HepG2 (cell line): ENCODE measurements at regions not wholly inside any gene's neighbourhood (a gene's known extent, or its start where the extent isn't known, plus 50 kb on each side); places are given as distances from the start of the nearest gene placed in this dataset.

Experiments used
- ATAC-seq: fragments of 200-7000 bp; cut with Tn5 transposase; 3 replicates; pipeline ENCODE4 v1.9.1; 2020; ENCODE audit warnings: mild to moderate bottlenecking, moderate library complexity
- BruUV-seq: library from RNA; stranded (reverse); fragments of 400-500 nt; replicated peaks from 2 replicates; lab custom pipeline; 2021; lab: Mats Ljungman, UMichigan
- CTCF ChIA-PET: fragments of 300-600 bp; formaldehyde crosslinking; extraction: SDS; loops from one replicate; lab custom pipeline; 2021; ENCODE audit warnings: low total read pairs, inconsistent platforms, low intra/inter-chr PET ratio; lab: Yijun Ruan, JAX
- POLR2A ChIA-PET: fragments of 350-600 bp; sonication (Branson Sonifier 250); formaldehyde crosslinking; loops from one replicate; lab custom pipeline; 2020; ENCODE audit warnings: antibody characterized with exemption, inconsistent platforms; lab: Yijun Ruan, JAX
- DNase-seq: peaks from one replicate; pipeline ENCODE4 v3.0.0-alpha.2; 2015; ENCODE audit warnings: low spot score
- FAIRE-seq: peaks from 3 replicates; lab custom pipeline; 2011; peaks lifted over from hg19 to GRCh38; lab: Jason Lieb, UNC
- H2AFZ ChIP-seq: one replicate; pipeline ENCODE4 v1.6.1; 2011; ENCODE audit warnings: low read length, inconsistent platforms
- H3K27ac ChIP-seq: fragments of 300-600 bp; 3 replicates; pipeline ENCODE4 v1.8.0; 2011; ENCODE audit warnings: mixed run types, mild to moderate bottlenecking, mixed read lengths, low read length, inconsistent platforms; ENCODE audit not compliant: insufficient read depth; ENCODE audit errors: extremely low read length
- H3K27me3 ChIP-seq, 2 experiments: fragments of 200-600 bp in 1 of 2; 2 replicates in 1 of 2; 3 replicates in 1 of 2; pipeline versions ENCODE4 v1.6.0 to v1.8.0; 2011; ENCODE audit warnings: low read length in 2 of 2, mild to moderate bottlenecking in 2 of 2, moderate library complexity in 2 of 2, inconsistent platforms in 1 of 2; ENCODE audit not compliant: insufficient read depth in 2 of 2, control insufficient read depth in 1 of 2
- H3K36me3 ChIP-seq, 2 experiments: fragments of 200-600 bp in 1 of 2; replicated peaks in 1 of 2; 2 replicates in 1 of 2; 3 replicates in 1 of 2; pipeline versions ENCODE4 v1.5.1 to v1.8.0; 2011; ENCODE audit warnings: low read length in 2 of 2, inconsistent platforms in 1 of 2; ENCODE audit not compliant: insufficient read depth in 2 of 2, control insufficient read depth in 1 of 2
- H3K4me1 ChIP-seq: 2 replicates; pipeline ENCODE4 v1.5.1; 2012; ENCODE audit warnings: low read length, inconsistent platforms; ENCODE audit not compliant: insufficient read depth
- H3K4me2 ChIP-seq: 2 replicates; pipeline ENCODE4 v1.6.0; 2011; ENCODE audit warnings: low read depth, low read length, inconsistent platforms
- H3K4me3 ChIP-seq, 3 experiments: fragments of 200-600 bp in 1 of 3; sonication (generic), shearing (Covaris generic) in 1 of 3; replicated peaks in 1 of 3; 2 replicates each; pipeline ENCODE4 v1.5.1; 2011 to 2016; ENCODE audit warnings: low read length in 3 of 3, inconsistent platforms in 2 of 3, low read depth in 2 of 3, mild to moderate bottlenecking in 2 of 3, control low read depth in 1 of 3, mixed read lengths in 1 of 3; ENCODE audit not compliant: insufficient read depth in 1 of 3
- H3K79me2 ChIP-seq: one replicate; pipeline ENCODE4 v1.6.1; 2011; ENCODE audit warnings: low read length, inconsistent platforms; ENCODE audit not compliant: insufficient read depth
- H3K9ac ChIP-seq: 2 replicates; pipeline ENCODE4 v1.6.0; 2011; ENCODE audit warnings: mild to moderate bottlenecking, low read depth, low read length, inconsistent platforms; ENCODE audit not compliant: insufficient read depth
- H3K9me3 ChIP-seq: 2 replicates; pipeline ENCODE4 v1.5.1; 2012; ENCODE audit warnings: mild to moderate bottlenecking, low read length
- H4K20me1 ChIP-seq: 2 replicates; pipeline ENCODE4 v1.6.0; 2011; ENCODE audit warnings: inconsistent platforms, mild to moderate bottlenecking, low read length, moderate library complexity; ENCODE audit not compliant: insufficient read depth
- RFX1 ChIP-seq: fragments of 450-650 bp; IDR thresholded peaks from 2 replicates; pipeline ENCODE4 v1.6.1; 2017
- SMARCE1 ChIP-seq: fragments of 450-650 bp; IDR thresholded peaks from 2 replicates; pipeline ENCODE4 v1.6.1; 2017; ENCODE audit warnings: borderline replicate concordance
- ZBTB42 ChIP-seq: sonication (generic); formaldehyde crosslinking; IDR thresholded peaks from 2 replicates; pipeline ENCODE4 v1.5.0; 2020; ENCODE audit warnings: mild to moderate bottlenecking, missing genetic modification reagents
- ZGPAT ChIP-seq: IDR thresholded peaks from 2 replicates; pipeline ENCODE4 v1.6.1; 2016; ENCODE audit warnings: mild to moderate bottlenecking
- ZNF792 ChIP-seq: IDR thresholded peaks from 2 replicates; pipeline ENCODE4 v1.6.1; 2016
- WGBS: methylation state at CpG from one replicate; pipeline ENCODE4 v1.1.6; 2017; ENCODE audit warnings: low lambda C conversion rate; 5-methylcytosine and 5-hydroxymethylcytosine counted together
- in situ Hi-C: cut with HindIII; loops from 2 replicates; pipeline ENCODE4 v1.10.0; 2017; ENCODE audit warnings: low pct_unique_long_range_greater_than_20kb; ENCODE audit not compliant: extremely low pct_ligation_motif_present
- intact Hi-C: fragments of 100-400 bp; cut with micrococcal nuclease; formaldehyde crosslinking; loops from one replicate; pipeline ENCODE4 v1.10.0; 2022; ENCODE audit not compliant: unreplicated experiment
- TF ChIP-seq, protein P1 (sequence below), 2 experiments: sonication (generic) in 1 of 2; formaldehyde crosslinking in 1 of 2; IDR thresholded peaks; 2 replicates each; pipeline versions ENCODE4 v1.4.0 to v1.6.1; 2018 to 2020; ENCODE audit warnings: missing genetic modification reagents in 2 of 2, borderline replicate concordance in 1 of 2, low read depth in 1 of 2, mild to moderate bottlenecking in 1 of 2, missing biosample characterization in 1 of 2

- TF ChIP-seq SMARCE1 = no peak
- no peak for TF ChIP-seq ZGPAT
- no peak for TF ChIP-seq ZBTB42
Observed at GRCh38 chr5:118519466-118519865, 468.9 kb downstream of the DTWD2 start (continued).

- H4K20me1 ChIP-seq = no peaks in the 10 kb centered on the region
- H3K9me3 ChIP-seq = no peaks in the 10 kb centered on the region
- H3K9ac ChIP-seq = no peak overlapping the region
- H3K27me3 ChIP-seq = no peaks in the 10 kb centered on the region
- no peak for TF ChIP-seq ZNF792 (CRISPR knock-in tag)
- TF ChIP-seq, protein P1, sequence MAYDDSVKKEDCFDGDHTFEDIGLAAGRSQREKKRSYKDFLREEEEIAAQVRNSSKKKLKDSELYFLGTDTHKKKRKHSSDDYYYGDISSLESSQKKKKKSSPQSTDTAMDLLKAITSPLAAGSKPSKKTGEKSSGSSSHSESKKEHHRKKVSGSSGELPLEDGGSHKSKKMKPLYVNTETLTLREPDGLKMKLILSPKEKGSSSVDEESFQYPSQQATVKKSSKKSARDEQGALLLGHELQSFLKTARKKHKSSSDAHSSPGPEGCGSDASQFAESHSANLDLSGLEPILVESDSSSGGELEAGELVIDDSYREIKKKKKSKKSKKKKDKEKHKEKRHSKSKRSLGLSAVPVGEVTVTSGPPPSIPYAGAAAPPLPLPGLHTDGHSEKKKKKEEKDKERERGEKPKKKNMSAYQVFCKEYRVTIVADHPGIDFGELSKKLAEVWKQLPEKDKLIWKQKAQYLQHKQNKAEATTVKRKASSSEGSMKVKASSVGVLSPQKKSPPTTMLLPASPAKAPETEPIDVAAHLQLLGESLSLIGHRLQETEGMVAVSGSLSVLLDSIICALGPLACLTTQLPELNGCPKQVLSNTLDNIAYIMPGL (CRISPR knock-in tag; IDR thresholded peaks at IDR 0.05; ENCODE audit: borderline replicate concordance in 1 of 2, low read depth in 1 of 2) = no peak
- TF ChIP-seq RFX1 = no peak
- TF ChIP-seq, all 625 proteins: peak for 0
- no peak for DNase-seq
- no peak overlapping the region for H3K4me2 ChIP-seq
- no peak overlapping the region for H2AFZ ChIP-seq
- POLR2A ChIA-PET = no interaction called here
- in situ Hi-C loops = no loop called here
- H3K27ac ChIP-seq = no peak overlapping the region
- FAIRE-seq = no peak
- no peaks in the 10 kb centered on the region for H3K36me3 ChIP-seq
- no TSS peak for BruUV-seq
- H3K4me3 ChIP-seq = no peak overlapping the region
- ATAC-seq = no peak
- CTCF ChIA-PET = no interaction called here
- H3K4me1 ChIP-seq = no peaks in the 10 kb centered on the region
- intact Hi-C loops = no loop called here
- no peaks in the 10 kb centered on the region for H3K79me2 ChIP-seq
- 14% methylated on average over 3 of the region's 3 CpGs for WGBS
Observed at GRCh38 chr5:118518720-118519119, 469.6 kb downstream of the DTWD2 start.
